T-helper 17 cell (primary cell): ENCODE measurements at regions not wholly inside any gene's neighbourhood (a gene's known extent, or its start where the extent isn't known, plus 50 kb on each side); places are given as distances from the start of the nearest gene placed in this dataset.

ENCODE experiments used
- ATAC-seq: fragments of 150-1000 bp; cut with Tn5 transposase; 2 replicates; pipeline ENCODE4 v1.10.0; 2021; ENCODE audit warnings: mild to moderate bottlenecking, moderate library complexity
- DNase-seq, 3 donors: peaks; one replicate each; pipeline versions ENCODE4 v3.0.0 to v3.0.0-alpha.2; 2020 to 2021
- H3K9me3 ChIP-seq: one replicate; pipeline ENCODE4 v1.7.0; 2013; ENCODE audit warnings: low read length, mild to moderate bottlenecking; ENCODE audit not compliant: control insufficient read depth, poor library complexity, severe bottlenecking
- H3K27ac Mint-ChIP-seq: one replicate; pipeline ENCODE4 v1.8.0; 2022; ENCODE audit warnings: mild to moderate bottlenecking, moderate library complexity, mixed read lengths
- H3K27me3 Mint-ChIP-seq: one replicate; pipeline ENCODE4 v1.8.0; 2022; ENCODE audit warnings: mixed read lengths
- H3K36me3 Mint-ChIP-seq: one replicate; pipeline ENCODE4 v1.8.0; 2022; ENCODE audit warnings: low read depth, mixed read lengths
- H3K4me1 Mint-ChIP-seq: one replicate; pipeline ENCODE4 v1.8.0; 2022; ENCODE audit warnings: mild to moderate bottlenecking, mixed read lengths
- H3K4me3 Mint-ChIP-seq: one replicate; pipeline ENCODE4 v1.8.0; 2022; ENCODE audit warnings: mild to moderate bottlenecking, moderate library complexity, mixed read lengths

DNA sequence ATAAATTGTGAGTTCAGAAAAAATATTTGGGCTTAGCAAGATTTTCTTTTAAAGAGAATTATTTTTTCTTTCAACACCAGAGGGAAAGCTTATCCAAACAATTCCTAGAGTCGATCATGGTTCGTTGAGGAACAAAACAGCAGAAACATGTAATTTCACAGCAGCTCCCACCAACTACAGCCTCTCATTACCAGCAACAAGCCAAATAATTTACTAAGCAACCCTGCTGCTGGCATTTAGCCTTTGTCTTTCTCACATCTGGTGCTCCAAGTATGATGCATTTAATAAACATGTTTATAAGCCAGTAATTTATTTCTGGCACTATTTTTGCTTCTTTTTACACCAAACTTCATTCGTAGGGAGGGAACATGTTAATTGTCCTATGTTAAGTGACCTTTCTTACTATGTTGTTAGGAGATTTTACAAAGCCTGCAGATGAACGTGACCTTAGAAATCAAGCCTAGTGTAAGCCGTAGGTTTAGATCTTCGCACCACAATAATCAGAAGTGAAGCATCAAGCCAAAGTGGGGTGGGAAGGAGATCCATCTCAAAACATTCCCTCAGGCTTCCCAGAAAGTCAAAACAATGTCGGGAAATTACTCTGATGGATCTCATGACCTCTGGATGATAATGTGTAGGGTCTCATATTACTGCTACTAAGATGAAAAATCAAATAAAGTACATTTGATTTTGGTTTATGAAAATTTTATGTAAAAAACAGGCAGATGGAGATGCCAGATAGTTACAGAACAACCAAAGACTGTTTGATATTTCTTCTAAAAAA is 128.4 kb downstream of the RPAP3 start:
- no peak for DNase-seq
- H3K4me1 Mint-ChIP-seq: peaks cover 3% of the 10 kb centered on the region
- no peaks in the 10 kb centered on the region for H3K9me3 ChIP-seq
- peaks cover 5% of the 10 kb centered on the region for H3K27me3 Mint-ChIP-seq
- no peak overlapping the region for H3K27ac Mint-ChIP-seq
- no peak for ATAC-seq
- H3K4me3 Mint-ChIP-seq: no peak overlapping the region
- peaks cover 2% of the 10 kb centered on the region for H3K36me3 Mint-ChIP-seq

DNA sequence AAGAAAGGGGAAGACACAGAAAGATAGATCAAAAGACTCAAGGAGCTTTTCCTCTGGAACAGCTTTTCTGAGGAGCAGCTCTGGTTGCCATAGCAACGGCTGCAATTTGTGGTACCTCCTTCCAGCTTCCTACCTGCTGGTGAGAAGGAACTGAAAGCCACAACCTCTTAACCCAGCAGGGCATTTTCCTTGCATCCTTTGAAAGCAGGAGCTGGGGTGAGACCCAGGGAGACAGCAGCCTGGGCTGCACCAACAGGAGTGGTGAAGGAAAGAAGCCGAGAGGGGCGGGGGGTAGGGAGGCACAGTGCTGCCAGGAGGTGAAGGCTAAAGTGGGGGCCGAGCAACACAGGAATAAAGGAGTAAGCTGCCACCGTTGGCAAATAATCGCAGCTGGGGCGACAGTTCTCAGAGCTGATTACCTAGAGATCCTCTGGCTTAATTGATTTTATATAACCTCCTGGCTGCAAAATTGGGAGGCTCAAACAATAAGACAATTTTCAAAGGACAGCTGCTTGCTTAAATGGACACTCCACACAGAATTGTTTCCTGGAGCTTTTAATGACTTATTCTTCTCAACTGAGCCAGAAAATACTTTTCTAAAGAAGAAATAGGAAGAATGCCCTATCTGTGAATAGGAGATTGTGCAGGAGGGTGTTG is 129.4 kb downstream of the RPAP3 start:
- no peaks in the 10 kb centered on the region for H3K9me3 ChIP-seq
- DNase-seq: no peak
- peaks cover 2% of the 10 kb centered on the region for H3K36me3 Mint-ChIP-seq
- no peak overlapping the region for H3K4me3 Mint-ChIP-seq
- no peak overlapping the region for H3K27ac Mint-ChIP-seq
- H3K4me1 Mint-ChIP-seq: peaks cover 3% of the 10 kb centered on the region
- no peak for ATAC-seq
- H3K27me3 Mint-ChIP-seq: peaks cover 5% of the 10 kb centered on the region

DNA sequence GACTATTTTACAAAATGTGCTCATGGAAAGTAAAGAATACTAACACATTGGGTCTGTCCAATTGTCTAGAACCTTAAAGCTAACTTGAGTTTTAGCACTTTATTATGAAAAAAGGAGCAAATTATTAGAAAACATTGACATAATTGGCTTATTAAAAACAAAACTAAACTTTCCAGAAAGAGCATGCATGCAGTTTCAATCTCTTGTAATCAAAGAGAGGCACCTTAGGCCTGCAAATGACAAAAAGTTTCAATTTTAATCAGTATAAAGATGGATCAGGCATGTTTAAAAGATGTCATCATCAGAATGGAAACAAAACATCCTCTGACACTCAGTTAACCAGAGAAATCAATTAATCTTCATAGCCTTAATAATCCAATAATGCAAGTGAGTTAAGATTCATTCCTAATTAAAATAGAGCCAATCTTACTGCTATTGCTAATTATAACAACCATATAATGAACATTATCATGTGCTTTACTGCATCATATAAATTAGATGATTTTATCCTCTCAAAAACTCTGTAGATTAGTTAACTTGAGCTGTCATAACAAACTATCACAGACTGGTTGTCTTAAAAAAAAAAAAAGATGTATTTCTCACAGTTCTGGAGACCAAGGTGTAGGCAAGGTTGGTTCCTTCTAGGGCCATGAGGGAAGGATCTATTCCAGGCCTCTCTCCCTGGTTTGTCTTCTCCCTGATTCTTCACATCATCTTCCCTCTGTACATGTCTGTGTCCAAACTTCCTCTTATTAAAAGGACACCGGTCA is 131.4 kb downstream of the RPAP3 start:
- no peaks in the 10 kb centered on the region for H3K9me3 ChIP-seq
- Mint-ChIP-seq H3K27me3 (peaks cover 5% of the 10 kb centered on the region), H3K4me1 (peaks cover 3% of the 10 kb centered on the region), H3K36me3 (peaks cover 2% of the 10 kb centered on the region), H3K4me3 (no peak overlapping the region), H3K27ac (no peak overlapping the region)
- ATAC-seq (no peak), DNase-seq (no peak)

DNA sequence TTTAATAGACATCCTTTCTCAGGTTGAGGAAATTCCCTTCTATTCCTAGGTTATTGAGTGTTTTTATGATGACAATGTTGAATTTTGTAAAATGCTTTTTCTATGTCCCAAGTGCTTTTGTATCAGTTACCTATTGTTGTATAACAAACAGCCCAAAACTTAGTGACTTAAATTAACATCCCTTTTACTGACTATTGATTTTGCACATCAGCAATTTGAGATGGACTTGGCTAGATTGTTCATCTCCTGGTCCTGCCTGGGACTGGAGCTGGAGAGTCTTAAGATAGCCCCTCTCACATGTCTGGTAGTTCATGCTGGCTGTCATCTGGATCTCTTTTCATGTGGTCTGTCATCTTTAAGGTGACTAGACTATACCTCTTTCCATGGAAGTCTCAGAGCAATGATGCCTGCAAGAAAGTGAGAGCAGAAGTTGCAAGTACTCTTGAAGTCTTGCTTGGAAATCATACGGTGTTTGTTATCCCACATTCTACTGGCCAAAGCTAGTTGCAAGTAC is 132.6 kb downstream of the RPAP3 start:
- Mint-ChIP-seq H3K4me3 (no peak overlapping the region), H3K27ac (no peak overlapping the region), H3K4me1 (no peaks in the 10 kb centered on the region), H3K27me3 (peaks cover 5% of the 10 kb centered on the region), H3K36me3 (no peaks in the 10 kb centered on the region)
- ATAC-seq: no peak
- H3K9me3 ChIP-seq: no peaks in the 10 kb centered on the region
- no peak for DNase-seq

DNA sequence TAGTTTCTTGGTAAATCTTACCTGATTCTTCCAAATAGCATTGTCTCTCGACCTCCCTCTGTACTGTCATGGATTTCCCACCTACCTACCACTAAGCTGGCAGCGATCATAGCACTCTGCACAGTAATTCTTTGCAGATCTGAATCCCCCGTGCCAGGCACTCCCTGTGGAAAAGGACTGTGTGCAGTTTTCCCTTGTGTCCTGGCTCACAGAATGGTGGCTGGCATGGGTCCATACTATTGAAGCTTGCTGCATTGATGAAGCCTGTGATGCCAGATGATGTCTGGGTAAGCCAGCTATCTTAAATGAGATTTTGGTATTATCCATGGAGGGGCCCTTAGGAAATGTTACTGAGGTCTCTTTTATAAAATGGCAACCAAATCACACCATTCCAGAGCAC is 135.7 kb downstream of the RPAP3 start:
- Mint-ChIP-seq H3K27ac (no peak overlapping the region), H3K4me3 (no peak overlapping the region), H3K4me1 (no peaks in the 10 kb centered on the region), H3K27me3 (peaks cover 4% of the 10 kb centered on the region), H3K36me3 (peaks cover 3% of the 10 kb centered on the region)
- no peaks in the 10 kb centered on the region for H3K9me3 ChIP-seq
- DNase-seq (no peak), ATAC-seq (no peak)

DNA sequence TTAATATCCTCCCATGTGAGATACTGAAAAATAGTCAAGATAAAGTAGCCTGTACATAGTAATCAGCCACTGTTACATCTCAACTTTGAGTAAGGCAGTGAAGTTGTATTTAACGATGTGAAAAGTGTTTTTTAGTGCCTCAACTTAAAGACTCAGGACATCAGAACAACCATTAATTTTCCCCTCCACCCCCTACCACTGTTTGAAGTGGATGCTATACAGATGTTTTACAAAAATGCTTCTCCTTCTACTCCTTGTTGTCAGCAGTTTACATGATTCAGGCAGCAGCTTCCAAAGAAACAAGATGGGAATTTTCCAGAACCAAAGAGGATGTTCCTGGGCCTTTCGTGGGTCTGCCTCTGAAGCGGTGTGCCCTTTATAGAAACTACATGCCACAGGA is 143.6 kb downstream of the RPAP3 start:
- ATAC-seq (no peak), DNase-seq (no peak)
- H3K27ac Mint-ChIP-seq: no peak overlapping the region
- H3K36me3 Mint-ChIP-seq: no peaks in the 10 kb centered on the region
- H3K9me3 ChIP-seq: no peaks in the 10 kb centered on the region
- H3K4me3 Mint-ChIP-seq: no peak overlapping the region
- no peaks in the 10 kb centered on the region for H3K27me3 Mint-ChIP-seq
- peaks cover 2% of the 10 kb centered on the region for H3K4me1 Mint-ChIP-seq

DNA sequence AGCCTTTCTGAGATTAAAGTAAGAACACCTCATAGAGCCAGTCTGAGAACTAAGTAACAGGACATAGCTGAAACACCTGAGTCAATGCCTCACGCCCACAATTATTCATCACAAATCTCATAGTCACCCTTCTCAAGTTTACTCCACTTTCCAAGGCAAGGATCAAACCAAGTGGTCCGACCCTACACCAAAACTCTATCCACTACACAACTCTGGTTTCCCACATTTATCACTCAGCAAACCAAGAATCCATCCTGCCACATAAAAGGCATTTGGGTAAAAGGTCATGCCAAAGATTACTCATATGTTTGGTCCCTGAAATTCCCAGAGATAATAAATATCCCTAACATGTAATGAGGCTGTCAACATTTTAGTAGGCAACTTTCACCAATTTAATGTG is 144.1 kb downstream of the RPAP3 start:
- H3K4me3 Mint-ChIP-seq: no peak overlapping the region
- no peak for ATAC-seq
- H3K27me3 Mint-ChIP-seq: no peaks in the 10 kb centered on the region
- H3K36me3 Mint-ChIP-seq: no peaks in the 10 kb centered on the region
- no peak for DNase-seq
- H3K9me3 ChIP-seq: no peaks in the 10 kb centered on the region
- peaks cover 2% of the 10 kb centered on the region for H3K4me1 Mint-ChIP-seq
- no peak overlapping the region for H3K27ac Mint-ChIP-seq

DNA sequence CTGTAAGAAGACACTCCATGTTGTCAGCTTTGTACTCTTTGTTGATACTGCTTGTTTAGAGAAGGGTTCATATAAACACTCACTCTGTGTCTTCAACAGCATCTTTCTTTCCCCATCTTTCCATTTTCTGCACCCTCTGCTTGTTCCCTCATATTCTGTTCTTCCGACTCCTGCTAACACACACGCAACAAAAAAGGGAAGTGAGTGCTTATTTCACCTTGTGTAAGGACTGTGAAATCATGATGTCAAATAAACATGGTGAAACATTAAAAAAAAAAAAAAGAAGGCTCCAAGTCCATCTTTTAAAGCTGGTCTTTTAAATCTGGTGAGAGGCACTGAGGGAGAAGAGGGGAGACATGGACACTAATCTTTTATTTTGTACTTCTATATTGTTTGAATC is 145.4 kb downstream of the RPAP3 start:
- no peak for DNase-seq
- H3K27me3 Mint-ChIP-seq: no peaks in the 10 kb centered on the region
- H3K36me3 Mint-ChIP-seq: no peaks in the 10 kb centered on the region
- no peaks in the 10 kb centered on the region for H3K9me3 ChIP-seq
- H3K4me1 Mint-ChIP-seq: peaks cover 2% of the 10 kb centered on the region
- ATAC-seq: no peak
- no peak overlapping the region for H3K27ac Mint-ChIP-seq
- H3K4me3 Mint-ChIP-seq: no peak overlapping the region

DNA sequence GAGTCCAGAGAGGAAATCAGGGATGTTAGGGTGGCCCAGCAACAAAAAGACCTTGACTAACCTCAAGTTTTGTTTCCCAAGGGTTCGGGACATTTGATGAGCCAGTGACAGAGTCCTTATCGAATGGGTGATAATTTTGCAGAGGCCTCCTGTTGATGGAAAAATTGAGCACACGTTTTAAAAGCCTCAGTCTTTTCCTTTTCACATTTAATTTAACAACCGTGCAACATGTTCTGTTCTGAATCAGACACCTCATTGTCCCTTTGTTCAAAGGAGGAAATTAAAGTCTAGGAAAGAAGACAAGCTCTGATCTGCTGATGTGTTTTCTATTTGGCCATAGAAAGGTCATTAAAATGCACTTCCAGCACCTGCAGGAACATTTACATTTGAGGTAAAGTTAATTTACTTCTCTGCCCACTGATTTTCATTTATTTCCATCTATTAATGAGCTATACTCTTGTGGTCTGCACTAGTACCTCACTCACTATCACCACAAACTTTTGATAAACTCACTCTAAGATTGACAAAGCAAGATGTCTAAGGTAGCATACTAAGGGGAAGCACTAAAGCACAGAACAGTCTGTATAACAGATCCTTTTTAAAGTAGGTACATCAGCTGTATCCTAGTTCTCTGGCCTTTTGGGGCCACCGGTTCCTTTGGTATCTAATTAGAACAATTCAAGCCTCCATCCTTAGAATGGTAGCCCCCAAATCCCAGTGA is 147.0 kb downstream of the RPAP3 start:
- H3K27ac Mint-ChIP-seq: no peak overlapping the region
- DNase-seq: no peak

DNA sequence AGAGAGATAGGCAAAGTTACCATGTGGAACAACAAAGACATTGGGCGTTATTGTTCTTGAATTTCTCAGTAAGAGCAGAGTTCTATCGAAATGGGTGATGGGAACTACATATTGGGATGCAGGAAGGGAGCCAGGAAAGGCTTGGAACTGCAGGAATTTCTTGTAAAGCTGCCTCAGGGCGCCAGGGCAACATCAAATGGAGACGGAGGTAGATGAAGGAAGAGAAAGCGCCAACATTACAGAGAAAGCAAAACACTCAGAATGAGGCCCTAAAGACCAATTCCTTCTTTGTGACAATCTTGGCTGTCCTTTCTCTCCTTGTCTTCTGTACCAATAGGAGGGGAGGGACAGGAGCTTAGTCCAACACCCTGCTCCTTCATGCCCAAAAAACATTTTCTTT is 148.4 kb downstream of the RPAP3 start:
- DNase-seq: no peak
- H3K4me1 Mint-ChIP-seq: peaks cover 4% of the 10 kb centered on the region

More for the DNA sequence above, 147.0 kb downstream of the RPAP3 start:
- Mint-ChIP-seq H3K4me3 (no peak overlapping the region), H3K4me1 (peaks cover 4% of the 10 kb centered on the region), H3K36me3 (no peaks in the 10 kb centered on the region), H3K27me3 (no peaks in the 10 kb centered on the region)
- ATAC-seq: no peak
- no peaks in the 10 kb centered on the region for H3K9me3 ChIP-seq

DNA sequence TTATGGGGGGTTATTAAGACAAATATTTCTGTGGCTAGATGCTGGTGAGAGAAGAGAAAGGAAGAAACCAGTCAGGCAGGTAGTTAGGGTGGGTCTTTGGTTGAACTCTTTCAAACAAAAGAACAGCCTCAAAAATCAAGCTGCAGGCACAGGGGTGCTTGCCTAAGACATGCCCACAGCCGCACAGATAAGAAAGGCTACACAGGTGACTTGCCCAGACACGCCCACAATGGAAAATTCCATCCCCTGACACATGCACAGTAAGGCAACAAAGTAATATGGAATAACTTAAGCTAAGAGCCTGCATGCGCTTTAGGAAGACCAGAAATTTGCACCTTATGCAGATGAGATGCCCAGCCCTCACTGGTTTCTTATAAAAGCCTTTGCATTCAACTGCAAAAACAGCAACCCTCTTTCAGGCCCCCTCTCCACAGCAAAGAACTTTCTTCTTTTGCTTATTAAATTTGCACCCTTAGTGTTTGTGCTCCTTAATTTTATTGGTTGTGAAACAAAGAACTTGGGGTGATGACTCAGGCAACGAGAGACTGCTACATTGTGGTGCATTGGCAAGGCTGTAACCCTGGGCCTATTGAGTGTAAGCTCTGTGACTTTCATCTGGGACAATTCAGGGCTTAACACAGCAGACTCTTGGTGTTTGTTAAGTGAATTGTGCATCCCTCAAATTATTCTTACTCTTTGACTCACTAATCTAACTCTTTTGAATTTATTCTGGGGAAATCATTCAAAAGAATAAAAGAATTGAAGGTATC is 149.4 kb downstream of the RPAP3 start:
- ATAC-seq (no peak), DNase-seq (no peak)
- no peak overlapping the region for H3K4me3 Mint-ChIP-seq
- H3K4me1 Mint-ChIP-seq: peaks cover 4% of the 10 kb centered on the region
- H3K36me3 Mint-ChIP-seq: no peaks in the 10 kb centered on the region
- no peak overlapping the region for H3K27ac Mint-ChIP-seq
- no peaks in the 10 kb centered on the region for H3K27me3 Mint-ChIP-seq
- H3K9me3 ChIP-seq: no peaks in the 10 kb centered on the region

More for the DNA sequence above, 148.4 kb downstream of the RPAP3 start:
- H3K27ac Mint-ChIP-seq: no peak overlapping the region
- H3K9me3 ChIP-seq: no peaks in the 10 kb centered on the region
- no peak for ATAC-seq
- H3K4me3 Mint-ChIP-seq: no peak overlapping the region
- H3K27me3 Mint-ChIP-seq: no peaks in the 10 kb centered on the region
- no peaks in the 10 kb centered on the region for H3K36me3 Mint-ChIP-seq

DNA sequence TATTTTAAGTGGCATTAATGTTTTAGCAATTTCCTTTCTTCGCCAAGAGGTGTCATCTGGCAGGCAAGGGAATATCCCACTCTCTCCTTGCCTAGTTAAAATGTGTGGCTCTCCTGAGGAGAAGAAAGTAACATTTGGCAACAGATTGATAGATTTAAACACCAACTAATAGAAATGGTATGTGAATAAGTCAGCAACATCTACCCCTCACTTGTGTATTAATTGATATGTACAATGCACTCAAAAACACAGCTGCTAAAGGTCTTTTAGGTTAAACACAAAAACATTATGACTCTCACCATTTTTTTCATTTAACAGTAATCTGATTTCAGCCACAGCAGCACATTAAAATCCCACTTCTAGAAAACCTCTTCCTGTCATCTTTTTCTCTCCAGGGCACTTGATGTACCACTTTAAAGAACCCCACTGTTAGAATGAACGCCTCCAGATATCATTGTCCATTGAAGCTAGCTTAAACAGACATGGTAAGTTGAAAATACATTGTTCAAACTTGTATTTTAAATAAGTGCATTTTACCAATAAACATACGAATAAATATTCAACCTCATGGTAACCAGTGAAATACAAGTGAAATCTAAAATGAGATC is 151.7 kb downstream of the RPAP3 start:
- Mint-ChIP-seq H3K27ac (no peak overlapping the region), H3K27me3 (peaks cover 2% of the 10 kb centered on the region), H3K4me3 (no peak overlapping the region), H3K36me3 (no peaks in the 10 kb centered on the region), H3K4me1 (peaks cover 5% of the 10 kb centered on the region)
- no peak for DNase-seq
- H3K9me3 ChIP-seq: no peaks in the 10 kb centered on the region
- ATAC-seq: no peak
